Anterior cingulate cortex (tissue), 58 donors: ENCODE measurements at regions not wholly inside any gene's neighbourhood (a gene's known extent, or its start where the extent isn't known, plus 50 kb on each side); places are given as distances from the start of the nearest gene placed in this dataset.
"Not testable (repeated sequence)": the region's sequence is repeated elsewhere in the genome, so short reads cannot be mapped to it uniquely, and the experiment has no call there.

ENCODE experiments used
- DNase-seq, 58 donors: peaks; one replicate each; lab custom pipeline; 2025; lab: John Stamatoyannopoulos, UW

- DNase-seq, result no peak
These were observed 76.6 kb upstream of the RAP1B start for GRCh38 chr12:68534108-68534507.

GRCh38 chr12:68536885-68537485 lies 73.7 kb upstream of the RAP1B start:
- no peak for DNase-seq

GRCh38 chr12:68537571-68537970 lies 73.1 kb upstream of the RAP1B start:
- DNase-seq, result no peak

GRCh38 chr12:68538726-68539614 lies 71.7 kb upstream of the RAP1B start:
- no peak for DNase-seq

GRCh38 chr12:68539615-68539952 lies 71.1 kb upstream of the RAP1B start:
- DNase-seq, result no peak

- not testable (repeated sequence) for DNase-seq
These were observed 69.9 kb upstream of the RAP1B start for GRCh38 chr12:68540768-68541167.

- not testable (repeated sequence) for DNase-seq
These were observed 63.4 kb upstream of the RAP1B start for GRCh38 chr12:68547318-68547717.

- DNase-seq, result not testable (repeated sequence)
These were observed 58.0 kb upstream of the RAP1B start for GRCh38 chr12:68552605-68553195.

GRCh38 chr12:68557011-68557730 lies 53.5 kb upstream of the RAP1B start:
- DNase-seq, result no peak

- DNase-seq, result no peak
These were observed 51.5 kb upstream of the RAP1B start for GRCh38 chr12:68559246-68559645.

- DNase-seq, result no peak
These were observed 50.5 kb upstream of the RAP1B start for GRCh38 chr12:68559984-68560850.

GRCh38 chr12:68560851-68561422 lies 49.8 kb upstream of the RAP1B start:
- no peak for DNase-seq
